Activated T-helper 9 cell treated with anti-CD3 and anti-CD28 coated beads, Interleukin-2, amount 50 U/mL, for 16 hours (primary cell): ENCODE measurements at regions not wholly inside any gene's neighbourhood (a gene's known extent, or its start where the extent isn't known, plus 50 kb on each side); places are given as distances from the start of the nearest gene placed in this dataset.

Experiments
- DNase-seq: peaks from one replicate; pipeline ENCODE4 v3.0.0-alpha.2; 2020; ENCODE audit warnings: low read depth

DNA sequence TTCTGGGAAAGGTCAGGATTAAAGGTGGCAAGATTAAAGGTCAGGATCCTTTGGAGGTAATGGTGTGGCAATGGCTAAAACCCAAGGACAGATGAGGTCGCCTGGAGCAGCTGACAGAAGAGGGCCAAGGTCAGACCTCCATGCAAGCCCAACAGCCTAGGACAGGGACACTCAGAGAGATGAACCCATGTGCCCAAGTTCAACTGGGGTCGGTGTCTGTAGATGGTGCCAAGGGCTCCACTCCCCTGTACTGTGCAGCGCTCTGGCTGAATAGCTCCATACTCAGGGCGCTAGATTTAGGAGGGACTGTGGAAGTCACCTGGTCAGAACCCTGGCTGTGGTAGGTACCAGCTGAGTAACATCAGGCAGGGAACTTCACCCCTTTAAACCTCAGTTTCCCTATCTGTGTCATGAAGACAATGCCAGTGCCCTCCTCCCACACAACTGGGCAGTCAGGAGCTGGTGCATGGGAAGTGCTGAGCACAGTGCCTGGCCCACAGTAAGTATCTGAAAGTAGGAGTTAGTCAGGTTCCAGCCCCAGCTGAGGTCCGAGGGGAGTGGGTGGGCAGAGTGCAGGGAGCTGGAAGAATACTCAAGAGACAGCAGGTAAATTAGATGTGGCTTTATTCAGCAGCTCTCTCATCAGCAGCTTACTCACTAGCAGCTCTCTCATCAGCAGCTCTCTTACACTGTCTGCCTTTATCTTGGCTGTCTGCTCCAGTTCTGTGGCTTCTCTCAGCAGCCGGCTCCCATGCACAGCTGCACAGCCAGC lies 327.1 kb downstream of the GLRX3 start:
- no peak for DNase-seq

DNA sequence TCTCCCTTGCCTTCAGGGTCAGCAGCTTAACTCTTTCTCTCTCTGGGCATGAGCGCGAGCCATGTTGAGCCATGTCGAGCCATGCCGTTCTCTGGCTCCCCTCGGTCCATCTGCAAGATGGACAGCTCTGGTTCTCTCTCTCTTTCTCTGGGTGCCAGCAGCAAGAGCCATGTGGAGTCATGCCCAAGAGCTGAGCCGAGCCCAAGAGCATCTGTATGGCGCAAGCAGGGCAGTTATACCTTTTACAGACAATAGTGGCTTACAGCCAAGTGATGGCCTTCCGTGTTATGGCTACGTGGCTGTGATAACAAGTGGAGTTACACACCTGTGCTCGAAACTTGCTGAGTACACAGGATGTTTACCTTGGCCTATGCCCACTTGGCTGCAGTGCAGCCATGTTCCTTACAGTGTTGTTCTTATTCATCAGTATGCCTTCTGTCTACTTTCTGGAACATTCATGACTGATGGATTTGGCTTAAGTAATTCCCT lies 327.7 kb downstream of the GLRX3 start:
- no peak for DNase-seq

DNA sequence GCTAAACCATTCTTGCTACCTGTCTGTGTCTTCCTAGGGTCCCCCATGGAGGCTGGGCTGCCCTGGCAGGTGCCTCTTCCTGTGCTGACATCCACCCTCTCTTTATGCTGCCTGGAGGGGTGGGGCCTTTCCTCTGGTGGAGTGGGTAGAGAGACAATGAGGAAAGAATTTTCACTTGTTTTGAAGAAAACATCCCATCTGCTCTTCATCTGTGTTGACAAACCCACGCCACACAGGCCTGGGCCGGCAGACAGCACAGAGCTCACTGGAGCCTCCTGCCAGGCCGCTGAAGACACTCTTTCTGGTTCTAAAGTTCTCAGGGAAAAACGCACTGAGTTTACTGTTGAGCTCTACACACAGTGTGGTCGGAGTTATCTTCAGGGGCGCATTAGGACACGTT lies 328.2 kb downstream of the GLRX3 start:
- DNase-seq: no peak

DNA sequence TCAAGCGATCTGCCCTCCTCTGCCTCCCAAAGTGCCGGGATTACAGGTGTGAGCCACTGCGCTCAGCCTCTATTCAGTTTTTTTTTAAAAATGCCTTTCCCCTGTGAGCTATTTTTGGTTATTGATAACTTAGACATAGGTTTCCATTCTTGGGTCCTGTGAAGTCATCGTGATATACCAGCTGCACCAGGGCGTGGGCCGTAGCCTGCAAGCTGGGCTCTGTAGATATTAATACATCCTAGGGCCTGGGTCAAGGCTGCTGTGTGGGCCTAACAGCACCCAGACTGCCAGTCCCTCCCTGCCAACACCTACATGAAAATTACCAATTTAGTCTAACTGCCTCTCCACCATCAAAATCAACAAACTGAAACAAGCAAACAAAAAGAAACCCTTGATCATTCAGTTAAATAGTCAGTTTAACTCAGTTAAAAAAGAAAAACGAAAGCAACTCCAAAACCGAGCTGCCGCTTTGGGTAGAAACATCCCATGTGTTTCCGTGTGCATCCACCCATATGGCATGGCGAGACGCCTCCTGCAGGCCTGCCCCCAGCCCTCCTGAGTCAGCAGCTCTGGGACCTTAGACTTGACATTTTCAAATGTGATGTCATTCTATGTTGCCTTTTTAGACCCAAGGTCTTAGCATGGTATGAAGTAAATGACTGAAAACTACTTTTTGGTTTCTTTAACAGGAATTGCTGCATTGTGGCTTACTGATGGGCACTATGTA lies 330.2 kb downstream of the GLRX3 start:
- DNase-seq: no peak

DNA sequence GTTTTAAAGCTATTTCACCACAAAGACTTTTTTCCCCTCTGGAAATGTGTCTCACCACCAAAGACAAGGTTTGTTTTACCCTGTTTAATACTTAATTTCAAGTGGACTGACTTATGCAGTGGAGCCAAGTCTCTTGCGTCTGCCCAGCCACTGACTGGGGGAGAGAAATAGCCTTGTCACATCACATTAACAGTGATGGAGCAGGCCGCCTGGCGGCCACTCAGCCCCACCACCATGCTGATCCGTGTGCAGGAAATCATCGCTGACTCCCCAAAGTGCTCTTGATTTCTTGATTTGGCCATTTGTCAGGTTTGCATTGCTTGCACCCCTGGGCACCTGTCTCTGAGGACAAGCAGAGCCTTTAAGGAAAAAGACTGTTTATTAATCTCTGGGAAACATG lies 334.1 kb downstream of the GLRX3 start:
- no peak for DNase-seq

DNA sequence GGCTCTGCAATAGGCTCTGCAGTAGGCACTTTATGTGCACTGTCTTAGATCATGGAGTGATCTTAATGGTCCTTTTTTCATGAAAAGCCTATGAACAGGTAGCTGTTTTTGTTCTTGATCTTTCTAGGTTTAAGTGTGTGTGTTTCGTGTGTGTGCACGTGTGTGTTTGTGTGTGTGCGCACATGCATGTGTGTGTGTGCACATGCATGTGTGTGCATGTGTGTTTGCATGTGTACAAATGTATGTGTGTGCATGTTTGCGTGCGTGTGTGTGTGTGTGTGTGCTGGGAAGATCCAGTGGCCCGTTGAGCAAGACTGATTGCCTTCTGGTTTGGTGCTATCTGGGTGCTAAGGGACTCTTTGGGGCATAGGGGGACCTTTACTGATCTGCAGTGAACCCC lies 334.8 kb downstream of the GLRX3 start:
- DNase-seq: no peak

DNA sequence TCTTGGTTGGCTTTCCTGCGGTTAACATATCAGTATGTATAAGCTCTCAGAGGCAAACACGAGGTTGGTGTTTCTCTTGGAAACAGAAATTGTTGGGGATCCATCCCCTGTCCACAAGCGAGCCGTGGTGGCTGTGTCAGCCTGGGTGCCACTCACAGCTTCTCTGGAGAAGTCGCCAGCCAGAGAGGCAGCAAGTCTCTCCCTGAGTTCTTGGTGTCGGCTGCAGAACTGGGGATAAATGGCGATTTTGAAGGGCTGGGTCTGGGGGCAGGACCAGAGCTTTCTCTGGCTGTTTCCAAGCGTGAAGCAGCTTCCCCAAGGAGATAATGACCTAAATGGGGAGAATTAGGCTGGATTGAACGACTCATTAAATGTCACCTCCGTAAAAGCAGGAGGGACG lies 335.3 kb downstream of the GLRX3 start:
- no peak for DNase-seq

DNA sequence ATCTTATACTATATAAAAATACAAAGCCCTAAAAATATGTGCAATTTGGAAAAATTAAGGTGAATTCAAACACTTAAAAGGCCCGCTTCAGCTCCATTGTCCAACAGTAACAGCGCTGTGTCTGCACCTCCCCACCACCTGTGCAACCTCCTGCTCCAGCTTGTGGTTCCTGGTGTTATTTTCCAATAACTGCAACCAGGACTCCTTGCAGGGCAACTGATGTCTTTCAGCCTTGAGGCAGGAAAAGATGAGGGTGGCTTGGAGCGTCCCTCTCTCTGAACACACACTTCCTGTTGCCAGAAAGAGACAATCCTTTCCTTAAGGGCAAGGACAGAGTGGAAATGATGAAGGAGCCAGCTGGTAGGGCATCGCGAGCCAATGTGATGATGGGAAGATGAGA lies 336.0 kb downstream of the GLRX3 start:
- DNase-seq: no peak

DNA sequence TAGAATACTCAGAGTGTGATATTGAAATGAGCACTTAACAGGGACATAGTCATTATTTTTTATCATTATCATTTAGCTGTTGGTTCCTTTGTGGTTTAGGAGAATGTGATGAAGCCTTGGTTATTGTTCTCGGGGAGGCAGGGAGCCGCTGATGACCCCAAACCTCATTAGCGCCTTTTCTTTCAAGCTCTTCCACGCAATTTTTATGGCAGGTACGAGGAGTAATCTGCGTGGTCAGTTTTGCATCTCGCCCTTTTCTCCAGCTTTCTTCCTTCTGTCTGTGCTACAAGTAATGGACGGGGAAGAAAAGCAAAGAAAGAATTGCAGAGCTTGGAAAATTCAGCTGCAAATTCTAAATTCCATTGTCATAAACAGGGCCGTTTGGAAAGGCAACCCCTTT lies 338.4 kb downstream of the GLRX3 start:
- no peak for DNase-seq

DNA sequence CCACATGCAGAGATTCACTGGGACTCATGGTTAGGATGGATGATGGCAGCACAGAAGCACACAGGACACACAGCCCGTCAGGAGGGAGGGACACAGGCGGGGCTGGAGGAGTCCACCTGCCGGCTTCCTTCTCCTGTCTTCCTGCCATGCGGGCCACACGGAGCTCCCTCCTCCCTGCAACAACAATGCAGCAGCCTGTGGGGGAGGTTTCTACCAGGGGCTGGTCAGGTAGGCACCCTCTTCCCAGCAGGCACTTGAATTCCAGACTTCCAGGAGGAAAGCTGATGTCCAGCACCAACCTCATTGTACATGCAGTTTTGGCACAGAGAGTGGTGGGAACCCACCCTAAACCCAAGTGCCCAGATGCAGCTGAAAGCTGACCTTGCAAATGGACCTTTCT lies 341.2 kb downstream of the GLRX3 start:
- no peak for DNase-seq

DNA sequence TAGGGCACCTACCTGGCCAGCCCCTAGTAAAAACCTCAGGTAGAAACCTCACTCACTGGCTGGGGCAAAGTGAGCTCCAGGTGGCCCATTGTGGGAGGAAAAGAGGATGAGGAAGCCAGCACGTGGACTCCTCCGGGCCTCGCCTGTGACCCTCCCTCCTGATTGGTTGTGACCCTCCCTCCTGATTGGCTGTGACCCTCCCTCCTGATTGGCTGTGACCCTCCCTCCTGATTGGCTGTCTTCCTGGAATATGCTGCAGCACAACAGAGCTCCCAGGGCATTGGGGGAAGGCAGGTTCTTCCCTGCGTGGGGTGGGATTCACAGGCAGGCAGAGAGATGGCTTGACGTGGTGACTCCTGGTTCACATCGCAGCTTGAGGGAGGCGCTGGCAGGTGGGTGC lies 343.0 kb downstream of the GLRX3 start:
- no peak for DNase-seq

DNA sequence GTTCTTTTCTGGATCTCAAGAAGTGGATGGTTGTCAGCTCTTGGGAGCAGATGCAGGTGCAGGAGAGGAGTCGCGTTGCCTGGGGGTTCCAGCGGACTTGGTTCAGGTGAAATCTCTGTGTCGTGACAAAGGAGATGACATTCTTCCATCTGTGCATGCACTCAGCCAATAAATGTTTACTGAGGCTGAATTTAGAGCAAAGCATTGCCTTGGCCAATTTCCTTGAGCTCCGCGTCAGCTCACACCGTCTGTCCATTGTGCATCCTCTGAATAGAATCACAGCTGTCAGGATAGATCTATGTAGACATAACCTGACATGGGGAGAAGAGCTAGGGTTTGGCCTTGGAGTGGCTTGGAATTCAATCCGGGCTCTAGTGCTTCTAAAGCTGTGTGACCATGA lies 343.7 kb downstream of the GLRX3 start:
- no peak for DNase-seq

DNA sequence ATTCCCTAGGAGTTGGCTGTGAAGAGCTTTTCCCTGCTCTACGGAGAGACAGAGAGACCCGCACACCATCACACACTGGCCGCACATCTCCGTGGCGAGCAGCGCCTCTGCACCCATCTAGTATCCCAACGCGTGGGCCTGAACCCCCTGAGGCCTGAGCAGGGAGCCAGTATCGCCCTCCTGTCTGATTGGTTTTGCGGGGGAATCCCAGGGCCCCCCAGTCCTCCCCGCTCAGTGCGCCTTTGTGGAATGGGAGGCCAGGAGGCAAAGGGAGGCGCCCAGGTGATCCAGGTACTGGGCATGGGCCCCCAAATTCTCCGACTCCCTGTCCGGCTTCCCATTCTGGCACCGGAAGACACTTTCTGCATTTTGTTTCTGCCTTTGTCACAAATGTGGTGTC lies 344.3 kb downstream of the GLRX3 start:
- no peak for DNase-seq

DNA sequence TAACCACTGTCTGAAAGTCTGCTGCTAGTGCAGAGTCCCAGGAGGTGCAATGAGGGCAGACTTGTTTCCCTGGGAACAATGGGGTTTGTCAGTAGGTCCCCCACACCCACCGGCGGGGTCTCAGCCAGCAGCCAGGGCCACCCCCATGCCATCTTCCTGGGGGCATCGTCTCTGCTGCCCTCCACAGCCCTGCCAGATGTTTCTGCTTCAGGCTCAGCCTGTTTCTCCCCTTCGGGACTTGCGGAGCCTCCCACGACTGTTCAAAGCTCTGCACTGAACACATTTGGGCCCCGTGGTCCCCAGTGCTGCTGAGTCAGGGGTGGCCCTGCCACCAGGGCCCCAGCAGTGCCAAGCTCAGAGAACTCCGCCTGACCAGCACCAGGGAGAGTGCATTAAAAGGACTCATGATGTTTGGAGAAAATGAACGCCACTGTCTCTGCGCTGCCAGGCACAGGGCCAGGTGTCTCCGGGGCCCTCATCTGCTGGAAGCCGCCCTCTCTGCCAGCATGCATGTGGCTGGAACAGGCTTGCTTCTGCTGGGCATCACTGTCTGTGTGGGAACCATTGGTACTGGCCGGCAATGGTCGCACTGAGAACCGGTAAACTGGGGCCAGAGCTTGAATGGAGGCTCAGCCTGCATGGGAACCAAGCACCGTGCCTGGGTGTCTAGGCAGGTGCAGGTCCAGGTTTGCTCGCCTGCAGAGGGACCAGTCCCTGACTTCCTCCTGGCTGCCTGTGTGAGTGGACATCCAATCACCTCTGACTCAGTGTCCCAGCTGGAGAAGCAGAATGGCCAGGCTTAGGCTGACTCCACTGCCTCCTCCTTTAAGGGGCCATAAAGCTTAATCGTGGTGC lies 345.1 kb downstream of the GLRX3 start:
- DNase-seq: no peak

DNA sequence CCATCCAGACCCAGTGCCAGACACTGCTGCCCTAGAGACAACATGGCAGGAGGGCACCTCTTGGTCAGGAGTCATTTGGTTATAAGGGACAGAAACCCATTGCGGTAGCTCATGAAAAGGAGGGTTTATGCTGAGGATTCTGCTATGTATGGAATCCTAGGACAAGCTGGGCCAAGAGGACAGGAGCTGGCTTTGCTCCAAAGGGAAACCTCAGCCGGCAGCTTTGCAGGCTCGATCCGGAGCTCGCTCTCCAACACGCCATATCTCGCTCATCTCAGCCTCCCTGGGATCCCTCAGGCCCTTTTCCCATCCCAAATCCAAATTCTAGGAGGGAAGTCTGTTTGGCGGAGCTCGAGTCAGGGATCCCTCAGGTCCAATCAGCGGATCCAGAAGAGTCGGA lies 345.7 kb downstream of the GLRX3 start:
- DNase-seq: no peak

DNA sequence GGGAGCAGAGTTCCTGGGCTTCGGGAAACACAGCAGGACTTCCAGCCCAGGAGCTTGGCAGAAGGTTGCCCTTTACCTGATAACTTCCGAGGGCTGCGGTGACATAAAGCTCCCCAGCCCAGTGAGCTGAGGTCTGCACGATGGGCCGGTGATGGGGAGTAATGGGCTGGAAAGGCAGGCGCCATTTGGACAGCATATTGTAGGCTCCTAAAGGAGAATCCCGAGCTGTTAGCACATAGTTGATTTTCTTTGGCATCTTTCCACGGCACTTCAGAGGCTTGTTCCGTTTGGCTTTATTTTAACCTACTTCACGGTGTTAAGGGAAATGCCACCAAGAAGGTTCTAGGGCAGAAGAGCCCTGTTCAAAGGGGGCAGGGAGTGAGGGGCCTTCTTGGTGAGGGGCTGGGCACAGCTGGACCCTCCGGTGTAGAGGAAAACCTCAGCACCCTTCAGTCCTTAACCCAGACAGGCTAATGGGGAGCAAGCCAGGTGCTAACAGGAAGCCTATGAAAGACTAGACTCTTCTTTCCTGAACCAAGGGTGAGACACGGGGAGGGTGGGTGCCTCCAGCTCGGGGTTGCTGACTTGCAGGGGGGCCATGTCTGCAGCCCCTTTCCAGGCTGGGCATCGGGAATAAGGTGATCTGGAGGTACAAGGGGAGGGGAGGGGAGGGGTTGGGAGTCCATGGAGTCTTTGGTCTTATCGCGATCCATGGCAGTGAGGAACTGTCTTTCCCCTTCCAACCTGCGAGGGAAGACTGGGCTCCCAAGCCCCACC lies 347.7 kb downstream of the GLRX3 start:
- no peak for DNase-seq

DNA sequence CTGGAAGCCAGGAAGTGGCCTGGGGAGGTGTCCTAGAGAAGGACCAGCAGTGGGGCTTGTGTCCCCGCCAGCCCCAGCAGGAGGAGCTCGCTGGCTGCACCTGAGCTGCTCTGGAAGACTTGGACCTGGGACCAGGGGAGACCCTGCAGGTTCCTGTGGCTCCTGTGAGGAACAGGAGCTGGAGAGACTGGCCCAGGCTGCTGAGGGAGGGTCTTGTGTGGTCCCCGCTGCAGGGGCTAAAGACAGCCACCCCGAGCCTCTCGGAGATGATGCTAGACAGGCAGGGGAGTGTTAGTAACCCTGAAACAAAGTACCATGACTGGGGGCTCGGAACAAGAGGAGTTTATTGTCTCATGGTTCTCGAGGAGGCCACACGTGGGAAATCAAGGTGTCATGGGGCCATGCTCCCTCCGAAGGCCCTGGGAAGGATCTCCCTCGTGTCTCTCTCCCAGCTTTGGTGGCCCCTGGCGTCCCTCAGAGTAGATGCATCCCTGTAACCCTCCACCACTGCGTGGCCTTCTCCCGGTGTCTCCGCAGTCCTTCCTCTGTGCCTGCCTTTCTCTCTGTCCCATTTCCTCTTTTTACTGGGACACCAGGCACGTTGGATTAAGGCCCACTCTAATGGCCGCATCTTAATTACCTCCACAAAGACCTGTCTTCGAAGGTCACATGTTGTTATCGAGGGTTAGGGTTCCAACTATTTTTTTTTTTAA lies 348.4 kb downstream of the GLRX3 start:
- no peak for DNase-seq

DNA sequence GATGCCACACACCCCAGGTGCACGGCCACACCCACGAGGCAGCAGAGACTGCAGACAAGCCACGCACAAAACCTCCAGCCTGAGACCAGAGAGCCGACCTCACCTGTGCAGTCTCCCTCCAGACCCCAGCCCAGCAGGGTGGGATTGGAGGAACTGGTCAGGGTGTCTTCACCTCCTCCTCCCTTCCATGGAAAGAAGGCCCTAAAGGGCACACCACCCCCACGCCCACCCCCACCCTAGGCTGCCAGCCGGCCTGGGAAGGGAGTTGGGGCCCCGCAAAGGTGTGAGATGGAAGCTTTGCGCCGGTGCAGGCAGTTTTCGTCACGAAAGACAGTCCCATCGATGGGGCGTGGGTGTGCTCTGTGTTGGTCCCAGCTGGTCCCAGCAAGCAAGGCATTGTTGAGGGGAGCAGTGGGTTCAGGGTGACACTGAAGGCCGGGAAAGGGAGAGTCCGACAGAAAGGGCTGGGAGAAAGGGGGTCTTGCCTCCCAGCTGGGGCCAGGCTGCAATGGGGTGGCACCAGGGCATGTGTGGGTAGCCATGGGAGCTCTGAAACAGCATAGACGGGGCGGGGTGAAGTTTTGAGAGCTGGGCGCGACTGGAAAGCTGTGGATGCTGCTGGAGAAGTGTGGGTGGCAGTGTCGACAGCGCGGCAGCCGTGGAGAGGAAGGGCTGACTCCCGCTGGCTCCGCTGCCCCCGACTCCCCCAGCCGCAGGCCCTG lies 349.2 kb downstream of the GLRX3 start:
- DNase-seq: no peak

DNA sequence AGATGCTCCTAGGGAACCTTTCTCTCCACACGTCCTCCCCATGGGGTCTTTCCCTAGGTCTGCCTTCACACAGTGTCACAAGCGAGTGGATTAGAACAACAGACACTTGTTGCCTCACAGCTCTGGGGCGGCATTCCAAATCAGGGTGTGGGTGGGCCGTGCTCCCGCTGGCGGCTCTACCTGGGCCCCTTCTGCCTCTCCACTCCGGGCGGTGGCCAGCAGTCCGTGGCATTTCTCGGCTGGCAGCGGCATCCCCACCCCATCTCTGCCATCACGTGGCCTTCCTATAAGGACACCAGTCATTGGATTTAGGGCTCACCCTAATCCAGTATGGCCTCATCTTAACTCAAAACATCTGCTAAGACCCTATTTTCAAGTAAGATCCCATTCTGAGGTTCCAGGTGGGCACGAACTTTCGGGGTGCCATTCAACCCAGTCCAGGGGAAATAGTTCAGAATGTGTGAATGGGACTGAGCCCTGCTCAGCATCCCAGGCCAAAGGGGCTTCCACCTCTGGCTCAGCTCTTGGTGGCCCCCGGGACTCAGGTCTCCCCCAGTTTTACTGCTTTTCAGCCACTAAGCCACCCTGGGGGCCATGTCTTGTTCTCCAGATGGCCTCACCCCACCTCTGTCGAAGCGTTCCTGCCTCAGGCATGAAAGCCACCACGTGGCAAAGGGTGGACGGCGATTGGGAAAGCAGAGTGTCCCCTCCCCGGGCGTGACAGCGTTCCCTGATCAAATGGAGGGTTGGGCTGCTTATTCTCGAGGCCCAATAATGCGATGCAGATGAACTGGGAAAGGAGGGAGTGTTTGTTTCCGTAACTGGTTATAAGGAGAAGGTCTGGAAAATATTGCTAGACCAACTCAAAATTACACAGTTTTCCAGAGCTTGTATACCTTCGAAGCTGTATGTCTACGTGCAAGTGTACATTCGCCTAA lies 350.0 kb downstream of the GLRX3 start:
- DNase-seq: no peak
